ENCODE measurements at regions not wholly inside any gene's neighbourhood (a gene's known extent, or its start where the extent isn't known, plus 50 kb on each side); places are given as distances from the start of the nearest gene placed in this dataset.

GRCh38 chr10:43903451-43903850 lies 254.8 kb upstream of the ZNF32 start:
- H3K27ac Mint-ChIP-seq: no peak overlapping the region
- H3K9me3 Mint-ChIP-seq: no peaks in the 10 kb centered on the region
- H3K36me3 Mint-ChIP-seq (ENCODE audit: low read depth): no peaks in the 10 kb centered on the region

GRCh38 chr10:43902842-43903241 lies 254.2 kb upstream of the ZNF32 start:
- H3K36me3 Mint-ChIP-seq (ENCODE audit: low read depth): no peaks in the 10 kb centered on the region

More at GRCh38 chr10:43903451-43903850, 254.8 kb upstream of the ZNF32 start:
- peaks cover 0 to 2% of the 10 kb centered on the region in 2 experiments for H3K27me3 ChIP-seq (ENCODE audit: control insufficient read depth in 1 of 2, insufficient read depth in 2 of 2, low read length in 2 of 2)
- H3K9me3 ChIP-seq (ENCODE audit: control insufficient read depth in 1 of 2, insufficient read depth in 1 of 2, low read length in 2 of 2): no peaks in the 10 kb centered on the region
- Mint-ChIP-seq H3K4me1 (ENCODE audit: low read depth) (no peaks in the 10 kb centered on the region), H3K27me3 (peaks cover 12% of the 10 kb centered on the region), H3K4me3 (no peak overlapping the region)
- H3K4me1 ChIP-seq (ENCODE audit: insufficient read depth, low read length): no peaks in the 10 kb centered on the region
- ChIA-PET CTCF (no interaction called here), POLR2A (no interaction called here)
- DNase-seq (no peak), ATAC-seq (ENCODE audit: poor library complexity) (no peak)
- H3K27ac ChIP-seq (ENCODE audit: low read depth in 1 of 2, low read length in 2 of 2): no peak overlapping the region
- no peak for TF ChIP-seq CTCF (IDR thresholded peaks at IDR 0.05)
- intact Hi-C loops (cut with DNase I, micrococcal nuclease): no loop called here
- no peak overlapping the region for H3K4me3 ChIP-seq (ENCODE audit: low read length)
- no peaks in the 10 kb centered on the region for H3K36me3 ChIP-seq (ENCODE audit: insufficient read depth, low read length)

GRCh38 chr10:43901744-43902504 lies 253.2 kb upstream of the ZNF32 start:
- Mint-ChIP-seq H3K36me3 (ENCODE audit: low read depth) (no peaks in the 10 kb centered on the region), H3K4me3 (no peak overlapping the region), H3K9me3 (no peaks in the 10 kb centered on the region), H3K27me3 (peaks cover 12% of the 10 kb centered on the region), H3K4me1 (ENCODE audit: low read depth) (no peaks in the 10 kb centered on the region), H3K27ac (no peak overlapping the region)
- DNase-seq (no peak), ATAC-seq (ENCODE audit: poor library complexity) (no peak)
- H3K4me3 ChIP-seq (ENCODE audit: low read length): no peak overlapping the region
- no peaks in the 10 kb centered on the region for H3K36me3 ChIP-seq (ENCODE audit: insufficient read depth, low read length)
- H3K9me3 ChIP-seq (ENCODE audit: control insufficient read depth in 1 of 2, insufficient read depth in 1 of 2, low read length in 2 of 2): no peaks in the 10 kb centered on the region
- no peaks in the 10 kb centered on the region for H3K4me1 ChIP-seq (ENCODE audit: insufficient read depth, low read length)
- H3K27me3 ChIP-seq (ENCODE audit: control insufficient read depth in 1 of 2, insufficient read depth in 2 of 2, low read length in 2 of 2): peaks cover 0 to 2% of the 10 kb centered on the region in 2 experiments
- TF ChIP-seq CTCF (IDR thresholded peaks at IDR 0.05): no peak
- no peak overlapping the region for H3K27ac ChIP-seq (ENCODE audit: low read depth in 1 of 2, low read length in 2 of 2)
- ChIA-PET CTCF (no interaction called here), POLR2A (no interaction called here)
- intact Hi-C loops (cut with DNase I, micrococcal nuclease): no loop called here

More at GRCh38 chr10:43902842-43903241, 254.2 kb upstream of the ZNF32 start:
- H3K4me1 Mint-ChIP-seq (ENCODE audit: low read depth): no peaks in the 10 kb centered on the region
- Histone ChIP-seq H3K27ac (ENCODE audit: low read depth in 1 of 2, low read length in 2 of 2) (no peak overlapping the region), H3K4me1 (ENCODE audit: insufficient read depth, low read length) (no peaks in the 10 kb centered on the region), H3K36me3 (ENCODE audit: insufficient read depth, low read length) (no peaks in the 10 kb centered on the region), H3K27me3 (ENCODE audit: control insufficient read depth in 1 of 2, insufficient read depth in 2 of 2, low read length in 2 of 2) (peaks cover 0 to 2% of the 10 kb centered on the region in 2 experiments), H3K4me3 (ENCODE audit: low read length) (no peak overlapping the region), H3K9me3 (ENCODE audit: control insufficient read depth in 1 of 2, insufficient read depth in 1 of 2, low read length in 2 of 2) (no peaks in the 10 kb centered on the region)
- H3K27ac Mint-ChIP-seq: no peak overlapping the region
- H3K27me3 Mint-ChIP-seq: peaks cover 12% of the 10 kb centered on the region
- POLR2A ChIA-PET: no interaction called here
- intact Hi-C loops (cut with DNase I, micrococcal nuclease): no loop called here
- TF ChIP-seq CTCF (IDR thresholded peaks at IDR 0.05): no peak
- no peak for DNase-seq
- CTCF ChIA-PET: no interaction called here
- no peak for ATAC-seq (ENCODE audit: poor library complexity)
- H3K9me3 Mint-ChIP-seq: no peaks in the 10 kb centered on the region
- no peak overlapping the region for H3K4me3 Mint-ChIP-seq

Measured in CD4-positive, alpha-beta T cell (primary cell).